ENCODE measurements at regions not wholly inside any gene's neighbourhood (a gene's known extent, or its start where the extent isn't known, plus 50 kb on each side); places are given as distances from the start of the nearest gene placed in this dataset.

DNA sequence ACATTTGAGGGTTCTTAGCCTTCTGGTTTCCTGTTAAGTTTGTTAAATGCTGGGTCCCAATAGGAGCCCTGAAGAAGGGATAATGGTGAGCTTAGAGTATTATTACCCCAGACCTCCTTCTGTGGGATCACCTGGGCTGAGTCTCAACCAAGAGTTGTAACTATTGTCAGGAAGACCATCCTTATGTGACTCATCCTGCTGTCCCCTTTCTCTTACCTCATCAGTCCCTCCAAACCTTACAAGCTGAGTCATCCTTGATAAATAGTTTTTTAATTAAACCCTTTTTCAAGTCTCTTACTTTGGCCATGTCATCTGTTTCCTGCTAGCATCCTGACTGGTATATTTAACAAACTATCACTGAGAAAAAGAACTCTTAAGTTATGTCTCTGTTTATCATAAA lies 502.8 kb downstream of the LRRC70 start:
- TF ChIP-seq, protein P1, sequence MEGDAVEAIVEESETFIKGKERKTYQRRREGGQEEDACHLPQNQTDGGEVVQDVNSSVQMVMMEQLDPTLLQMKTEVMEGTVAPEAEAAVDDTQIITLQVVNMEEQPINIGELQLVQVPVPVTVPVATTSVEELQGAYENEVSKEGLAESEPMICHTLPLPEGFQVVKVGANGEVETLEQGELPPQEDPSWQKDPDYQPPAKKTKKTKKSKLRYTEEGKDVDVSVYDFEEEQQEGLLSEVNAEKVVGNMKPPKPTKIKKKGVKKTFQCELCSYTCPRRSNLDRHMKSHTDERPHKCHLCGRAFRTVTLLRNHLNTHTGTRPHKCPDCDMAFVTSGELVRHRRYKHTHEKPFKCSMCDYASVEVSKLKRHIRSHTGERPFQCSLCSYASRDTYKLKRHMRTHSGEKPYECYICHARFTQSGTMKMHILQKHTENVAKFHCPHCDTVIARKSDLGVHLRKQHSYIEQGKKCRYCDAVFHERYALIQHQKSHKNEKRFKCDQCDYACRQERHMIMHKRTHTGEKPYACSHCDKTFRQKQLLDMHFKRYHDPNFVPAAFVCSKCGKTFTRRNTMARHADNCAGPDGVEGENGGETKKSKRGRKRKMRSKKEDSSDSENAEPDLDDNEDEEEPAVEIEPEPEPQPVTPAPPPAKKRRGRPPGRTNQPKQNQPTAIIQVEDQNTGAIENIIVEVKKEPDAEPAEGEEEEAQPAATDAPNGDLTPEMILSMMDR (IDR thresholded peaks at IDR 0.05; ENCODE audit: low read depth, low read length): no peak
- TF ChIP-seq POLR2A (IDR thresholded peaks at IDR 0.05; ENCODE audit: extremely low read depth, insufficient read length) (no peak), MAX (IDR thresholded peaks at IDR 0.05; ENCODE audit: low read depth, low read length) (no peak), MYC (IDR thresholded peaks at IDR 0.05; ENCODE audit: low read depth, low read length) (no peak)
